Body of pancreas (tissue), 4 donors: ENCODE measurements at regions not wholly inside any gene's neighbourhood (a gene's known extent, or its start where the extent isn't known, plus 50 kb on each side); places are given as distances from the start of the nearest gene placed in this dataset.

Experiments used
- CTCF ChIP-seq, 7 experiments: fragments of 450-650 bp in 4 of 7; fragments of 200-600 bp in 3 of 7; sonication (generic) in 3 of 7; IDR thresholded peaks; one replicate each; pipeline ENCODE4 v1.5.1; 2016 to 2019; ENCODE audit warnings: antibody characterized with exemption in 7 of 7
- POLR2A ChIP-seq, 3 donors: fragments of 450-650 bp; IDR thresholded peaks; one replicate each; pipeline ENCODE4 v1.6.1; 2016; ENCODE audit warnings: antibody characterized with exemption in 3 of 3, mild to moderate bottlenecking in 2 of 3

DNA sequence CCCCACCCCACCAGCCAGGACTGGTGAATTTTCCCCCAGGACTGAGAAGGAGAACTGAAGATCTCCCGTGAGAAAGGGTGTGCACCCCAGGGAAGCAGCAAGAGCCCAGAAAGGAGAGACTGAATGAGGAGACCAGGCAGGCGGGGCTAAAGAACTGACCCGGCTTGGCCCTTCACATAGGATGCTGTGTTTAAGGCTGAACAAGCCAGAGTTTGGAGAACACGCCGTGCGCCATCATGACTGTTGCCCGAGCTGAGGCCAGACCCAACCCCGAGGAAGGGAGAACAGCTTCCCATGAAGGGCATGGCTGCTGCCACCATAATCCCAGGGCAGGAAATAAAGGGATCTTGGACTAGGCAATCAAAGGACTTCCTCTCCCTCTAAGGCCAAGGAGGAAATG lies 104.7 kb upstream of the SRSF6 start:
- TF ChIP-seq CTCF (IDR thresholded peaks at IDR 0.05) (no peak), POLR2A (IDR thresholded peaks at IDR 0.05) (no peak)
